ENCODE measurements at regions not wholly inside any gene's neighbourhood (a gene's known extent, or its start where the extent isn't known, plus 50 kb on each side); places are given as distances from the start of the nearest gene placed in this dataset.
"Not testable (repeated sequence)": the region's sequence is repeated elsewhere in the genome, so short reads cannot be mapped to it uniquely, and the experiment has no call there.

- no peaks in the 10 kb centered on the region for H3K4me1 ChIP-seq
- TF ChIP-seq POLR2AphosphoS5 (IDR thresholded peaks at IDR 0.05; ENCODE audit: insufficient read depth in 1 of 2, low read depth in 1 of 2) (no peak), POLR2A (IDR thresholded peaks at IDR 0.05) (no peak)
- TF ChIP-seq, protein P1, sequence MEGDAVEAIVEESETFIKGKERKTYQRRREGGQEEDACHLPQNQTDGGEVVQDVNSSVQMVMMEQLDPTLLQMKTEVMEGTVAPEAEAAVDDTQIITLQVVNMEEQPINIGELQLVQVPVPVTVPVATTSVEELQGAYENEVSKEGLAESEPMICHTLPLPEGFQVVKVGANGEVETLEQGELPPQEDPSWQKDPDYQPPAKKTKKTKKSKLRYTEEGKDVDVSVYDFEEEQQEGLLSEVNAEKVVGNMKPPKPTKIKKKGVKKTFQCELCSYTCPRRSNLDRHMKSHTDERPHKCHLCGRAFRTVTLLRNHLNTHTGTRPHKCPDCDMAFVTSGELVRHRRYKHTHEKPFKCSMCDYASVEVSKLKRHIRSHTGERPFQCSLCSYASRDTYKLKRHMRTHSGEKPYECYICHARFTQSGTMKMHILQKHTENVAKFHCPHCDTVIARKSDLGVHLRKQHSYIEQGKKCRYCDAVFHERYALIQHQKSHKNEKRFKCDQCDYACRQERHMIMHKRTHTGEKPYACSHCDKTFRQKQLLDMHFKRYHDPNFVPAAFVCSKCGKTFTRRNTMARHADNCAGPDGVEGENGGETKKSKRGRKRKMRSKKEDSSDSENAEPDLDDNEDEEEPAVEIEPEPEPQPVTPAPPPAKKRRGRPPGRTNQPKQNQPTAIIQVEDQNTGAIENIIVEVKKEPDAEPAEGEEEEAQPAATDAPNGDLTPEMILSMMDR (IDR thresholded peaks at IDR 0.05): no peak
- no peaks in the 10 kb centered on the region for H3K9me3 ChIP-seq
- no peak for DNase-seq (ENCODE audit: extremely low spot score in 2 of 2)
- H3K27me3 ChIP-seq: no peaks in the 10 kb centered on the region
- intact Hi-C loops (cut with DNase I): no loop called here
- H3K36me3 ChIP-seq: no peaks in the 10 kb centered on the region
- H3K4me3 ChIP-seq: no peak overlapping the region
- no peak overlapping the region for H3K27ac ChIP-seq
Observed at GRCh38 chr1:58190267-58190988, 356.1 kb downstream of the OMA1 start.

DNA sequence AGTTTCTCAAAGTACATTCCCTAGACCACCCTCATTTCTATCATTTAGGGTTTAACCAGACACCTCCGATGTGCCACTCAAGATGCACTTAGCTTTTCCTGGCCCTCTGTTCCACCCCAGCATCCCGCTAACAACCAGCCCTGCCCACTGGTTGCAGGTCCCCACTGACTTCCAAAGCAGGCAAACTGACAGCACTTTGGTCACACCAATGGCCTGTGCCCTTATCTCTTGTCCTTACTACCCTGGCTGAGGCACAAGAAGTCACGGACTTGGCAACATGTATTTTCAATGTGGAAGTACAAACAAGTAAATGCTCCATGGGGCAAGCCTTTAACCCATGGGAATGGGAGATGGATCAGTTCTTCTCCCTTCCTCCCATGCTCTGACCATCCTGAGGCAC is 357.1 kb downstream of the OMA1 start:
- Histone ChIP-seq H3K27ac (no peak overlapping the region), H3K36me3 (no peaks in the 10 kb centered on the region), H3K9me3 (no peaks in the 10 kb centered on the region), H3K27me3 (no peaks in the 10 kb centered on the region), H3K4me1 (no peaks in the 10 kb centered on the region), H3K4me3 (no peak overlapping the region)
- no peak for TF ChIP-seq POLR2A (IDR thresholded peaks at IDR 0.05)
- TF ChIP-seq, protein P1 (IDR thresholded peaks at IDR 0.05): no peak
- TF ChIP-seq POLR2AphosphoS5 (IDR thresholded peaks at IDR 0.05; ENCODE audit: insufficient read depth in 1 of 2, low read depth in 1 of 2): no peak
- intact Hi-C loops (cut with DNase I): no loop called here
- no peak for DNase-seq (ENCODE audit: extremely low spot score in 2 of 2)

DNA sequence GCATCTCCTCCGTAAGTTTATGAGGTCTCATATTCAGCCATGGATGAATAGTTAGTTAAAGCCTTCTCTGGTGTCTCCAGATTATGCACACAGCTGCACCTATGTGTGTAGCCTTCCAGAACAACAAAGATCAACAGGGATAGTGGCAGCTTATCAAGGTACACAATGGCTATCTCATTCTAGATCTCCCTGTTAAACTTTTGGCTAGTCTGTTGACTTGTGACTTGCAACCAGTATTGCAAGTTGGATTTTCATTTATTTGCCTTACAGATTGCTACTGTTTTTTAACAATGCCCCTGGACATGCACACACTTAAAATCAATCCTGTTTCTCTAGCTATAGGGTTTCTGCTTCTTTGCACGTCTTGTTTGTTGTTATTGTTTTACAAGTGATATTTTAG is 363.2 kb downstream of the OMA1 start:
- no peaks in the 10 kb centered on the region for H3K4me1 ChIP-seq
- H3K4me3 ChIP-seq: no peak overlapping the region
- DNase-seq (ENCODE audit: extremely low spot score in 2 of 2): no peak
- H3K9me3 ChIP-seq: no peaks in the 10 kb centered on the region
- intact Hi-C loops (cut with DNase I): no loop called here
- H3K36me3 ChIP-seq: no peaks in the 10 kb centered on the region
- H3K27me3 ChIP-seq: no peaks in the 10 kb centered on the region
- TF ChIP-seq, protein P1 (IDR thresholded peaks at IDR 0.05): no peak
- TF ChIP-seq POLR2AphosphoS5 (IDR thresholded peaks at IDR 0.05; ENCODE audit: insufficient read depth in 1 of 2, low read depth in 1 of 2) (no peak), POLR2A (IDR thresholded peaks at IDR 0.05) (no peak)
- no peak overlapping the region for H3K27ac ChIP-seq

- H3K4me1 ChIP-seq: no peaks in the 10 kb centered on the region
- no peaks in the 10 kb centered on the region for H3K36me3 ChIP-seq
- H3K27me3 ChIP-seq: no peaks in the 10 kb centered on the region
- no peaks in the 10 kb centered on the region for H3K9me3 ChIP-seq
- no peak overlapping the region for H3K27ac ChIP-seq
- TF ChIP-seq POLR2AphosphoS5 (IDR thresholded peaks at IDR 0.05; ENCODE audit: insufficient read depth in 1 of 2, low read depth in 1 of 2): no peak
- no peak for TF ChIP-seq POLR2A (IDR thresholded peaks at IDR 0.05)
- TF ChIP-seq, protein P1 (IDR thresholded peaks at IDR 0.05): no peak
- no peak for DNase-seq (ENCODE audit: extremely low spot score in 2 of 2)
- H3K4me3 ChIP-seq: no peak overlapping the region
- intact Hi-C loops (cut with DNase I): no loop called here
Observed at GRCh38 chr1:58180537-58180936, 366.0 kb downstream of the OMA1 start.

DNA sequence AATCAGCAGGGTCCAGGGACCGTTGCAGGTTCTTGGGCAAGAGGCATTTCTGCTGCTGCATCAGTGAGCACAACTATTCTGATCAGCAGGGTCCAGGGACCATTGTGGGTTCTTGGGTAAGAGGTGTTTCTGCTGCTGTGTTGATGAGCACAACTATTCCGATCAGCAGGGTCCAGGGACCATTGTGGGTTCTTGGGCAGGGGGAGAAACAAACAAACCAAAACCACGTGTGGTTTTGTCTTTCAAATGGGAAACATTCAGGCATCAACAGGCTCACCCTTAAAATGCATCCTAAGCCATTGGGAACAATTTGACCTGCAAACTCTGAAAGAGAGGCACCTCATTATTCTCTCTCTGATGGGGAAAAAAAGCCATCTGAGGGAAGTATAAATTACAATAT is 377.4 kb downstream of the OMA1 start:
- H3K36me3 ChIP-seq; H3K27ac ChIP-seq; H3K9me3 ChIP-seq; H3K4me1 ChIP-seq; DNase-seq (ENCODE audit: extremely low spot score in 2 of 2); H3K4me3 ChIP-seq; H3K27me3 ChIP-seq; intact Hi-C loops (cut with DNase I): not testable (repeated sequence)

DNA sequence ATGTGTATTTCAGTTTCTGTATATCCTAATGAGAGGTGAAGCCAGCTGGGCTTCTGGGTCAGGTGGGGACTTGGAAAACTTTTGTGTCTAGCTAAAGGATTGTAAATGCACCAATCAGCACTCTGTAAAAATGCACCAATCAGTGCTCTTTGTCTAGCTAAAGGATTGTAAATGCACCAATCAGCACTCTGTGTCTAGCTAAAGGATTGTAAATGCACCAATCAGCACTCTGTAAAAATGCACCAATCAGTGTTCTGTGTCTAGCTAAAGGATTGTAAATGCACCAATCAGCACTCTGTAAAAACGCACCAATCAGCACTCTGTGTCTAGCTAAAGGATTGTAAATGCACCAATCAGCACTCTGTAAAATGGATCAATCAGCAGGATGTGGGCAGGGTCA is 379.4 kb downstream of the OMA1 start:
- DNase-seq (ENCODE audit: extremely low spot score in 2 of 2); H3K4me1 ChIP-seq; H3K27ac ChIP-seq; H3K27me3 ChIP-seq; H3K4me3 ChIP-seq; H3K36me3 ChIP-seq; H3K9me3 ChIP-seq; intact Hi-C loops (cut with DNase I): not testable (repeated sequence)

Data from vagina (tissue), 2 donors.